ENCODE measurements at regions not wholly inside any gene's neighbourhood (a gene's known extent, or its start where the extent isn't known, plus 50 kb on each side); places are given as distances from the start of the nearest gene placed in this dataset.

DNA sequence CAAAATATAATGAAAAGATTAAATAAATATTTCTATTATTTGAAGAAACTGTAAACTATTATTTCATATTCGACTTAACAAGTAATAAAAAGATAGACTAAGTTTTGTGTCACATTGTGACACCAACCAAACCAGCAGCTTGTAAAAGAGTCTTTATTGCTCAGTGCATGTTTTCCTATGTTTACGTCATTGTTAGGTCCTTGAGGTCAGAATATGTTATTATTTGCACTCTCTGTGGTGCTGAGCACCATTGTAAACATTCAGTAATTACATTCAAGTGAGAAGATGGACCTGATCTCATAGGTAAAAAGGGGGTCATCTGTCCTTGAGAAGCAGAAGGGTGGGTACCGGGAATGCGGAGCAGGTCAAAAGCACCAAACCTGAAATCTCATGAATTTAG is 1999.1 kb upstream of the CELF4 start:
- in situ Hi-C loops (cut with MboI; ENCODE audit: low pct_ligation_motif_present in 1 of 4, low pct_unique_long_range_greater_than_20kb in 1 of 4, low sequenced_read_pairs in 3 of 4), result no loop called here
- no peaks in the 10 kb centered on the region for H3K36me3 ChIP-seq
- TF ChIP-seq CTCF (IDR thresholded peaks at IDR 0.05) (no peak), POLR2AphosphoS5 (IDR thresholded peaks at IDR 0.05) (no peak), POLR2A (IDR thresholded peaks at IDR 0.05) (no peak), EP300 (IDR thresholded peaks at IDR 0.05; ENCODE audit: low read depth) (no peak)
- no peaks in the 10 kb centered on the region for H3K9me3 ChIP-seq
- no peak overlapping the region for H3K27ac ChIP-seq
- no peaks in the 10 kb centered on the region for H3K27me3 ChIP-seq
- H3K4me1 ChIP-seq, result no peaks in the 10 kb centered on the region
- 77 to 80% methylated on average over 4 of the region's 4 CpGs for WGBS, 2 donors (ENCODE audit: low coverage in 1 of 2)
- no peak for DNase-seq
- intact Hi-C loops (cut with DNase I; ENCODE audit: low total_unique reads), result no loop called here
- H3K4me3 ChIP-seq, result no peak overlapping the region

DNA sequence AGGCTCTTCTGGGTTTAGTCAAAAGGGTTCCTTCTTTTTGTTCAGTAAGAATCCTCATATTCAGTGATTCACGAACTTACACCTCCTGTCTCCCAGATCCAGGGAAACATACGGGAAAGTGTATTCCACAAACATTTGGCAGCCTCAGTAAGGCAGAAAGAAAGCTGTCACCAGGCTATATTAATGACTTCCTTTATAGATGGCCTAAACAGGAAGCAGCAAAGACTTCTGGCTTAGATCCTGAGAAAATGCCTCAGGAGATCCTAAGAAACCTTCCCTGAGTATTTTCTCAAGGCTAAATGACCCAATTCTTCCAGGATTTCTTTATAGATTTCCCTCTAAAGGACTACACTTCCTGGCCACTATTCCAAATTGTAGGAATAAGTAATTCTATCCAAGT is 1995.5 kb upstream of the CELF4 start:
- no peaks in the 10 kb centered on the region for H3K9me3 ChIP-seq
- in situ Hi-C loops (cut with MboI; ENCODE audit: low pct_ligation_motif_present in 1 of 4, low pct_unique_long_range_greater_than_20kb in 1 of 4, low sequenced_read_pairs in 3 of 4), result no loop called here
- WGBS, 2 donors (ENCODE audit: low coverage in 1 of 2), result 35 to 64% methylated on average over 2 of the region's 2 CpGs

GRCh38 chr18:39558658-39559057 is 1993.1 kb upstream of the CELF4 start:
- Histone ChIP-seq H3K9me3 (no peaks in the 10 kb centered on the region), H3K4me3 (no peak overlapping the region), H3K4me1 (no peaks in the 10 kb centered on the region), H3K27me3 (no peaks in the 10 kb centered on the region), H3K36me3 (no peaks in the 10 kb centered on the region), H3K27ac (no peak overlapping the region)
- TF ChIP-seq POLR2A (IDR thresholded peaks at IDR 0.05), result no peak
- no peak for TF ChIP-seq EP300 (IDR thresholded peaks at IDR 0.05; ENCODE audit: low read depth)
- TF ChIP-seq POLR2AphosphoS5 (IDR thresholded peaks at IDR 0.05), result no peak
- TF ChIP-seq CTCF (IDR thresholded peaks at IDR 0.05), result no peak
- in situ Hi-C loops (cut with MboI; ENCODE audit: low pct_ligation_motif_present in 1 of 4, low pct_unique_long_range_greater_than_20kb in 1 of 4, low sequenced_read_pairs in 3 of 4), result no loop called here
- intact Hi-C loops (cut with DNase I; ENCODE audit: low total_unique reads), result no loop called here
- no peak for DNase-seq

More for the DNA sequence above, 1995.5 kb upstream of the CELF4 start:
- H3K27ac ChIP-seq, result no peak overlapping the region
- TF ChIP-seq EP300 (IDR thresholded peaks at IDR 0.05; ENCODE audit: low read depth) (no peak), POLR2AphosphoS5 (IDR thresholded peaks at IDR 0.05) (no peak), CTCF (IDR thresholded peaks at IDR 0.05) (no peak)
- no peaks in the 10 kb centered on the region for H3K27me3 ChIP-seq
- H3K36me3 ChIP-seq, result no peaks in the 10 kb centered on the region
- no peak overlapping the region for H3K4me3 ChIP-seq
- intact Hi-C loops (cut with DNase I; ENCODE audit: low total_unique reads), result no loop called here
- H3K4me1 ChIP-seq, result no peaks in the 10 kb centered on the region
- DNase-seq, result no peak

DNA sequence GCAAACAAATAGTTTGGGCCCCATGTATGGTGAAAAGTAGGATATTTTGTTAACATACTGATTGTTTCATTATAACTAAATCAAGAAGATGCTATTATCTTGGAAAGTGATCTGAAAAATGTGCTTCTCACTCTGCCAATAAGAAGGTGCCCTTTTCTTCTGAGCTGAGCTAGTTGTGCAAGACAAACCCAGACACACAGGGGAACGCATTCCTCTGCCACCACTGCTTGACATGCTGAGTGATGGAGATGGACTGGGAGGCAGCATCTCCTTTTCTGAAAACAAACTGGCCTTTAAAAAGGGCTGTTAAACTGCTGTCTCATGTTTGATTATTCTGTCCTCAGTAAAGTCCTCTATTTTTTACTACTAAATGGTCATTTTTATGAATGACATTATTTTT is 1989.9 kb upstream of the CELF4 start:
- 50 to 81% methylated on average over 1 of the region's 1 CpG for WGBS, 2 donors (ENCODE audit: low coverage in 1 of 2)
- in situ Hi-C loops (cut with MboI; ENCODE audit: low pct_ligation_motif_present in 1 of 4, low pct_unique_long_range_greater_than_20kb in 1 of 4, low sequenced_read_pairs in 3 of 4), result no loop called here

More for the DNA sequence above, 1989.9 kb upstream of the CELF4 start:
- no peak for DNase-seq
- Histone ChIP-seq H3K4me1 (no peaks in the 10 kb centered on the region), H3K4me3 (no peak overlapping the region), H3K9me3 (no peaks in the 10 kb centered on the region), H3K36me3 (no peaks in the 10 kb centered on the region), H3K27ac (no peak overlapping the region), H3K27me3 (no peaks in the 10 kb centered on the region)
- intact Hi-C loops (cut with DNase I; ENCODE audit: low total_unique reads), result no loop called here
- TF ChIP-seq POLR2A (IDR thresholded peaks at IDR 0.05), result no peak
- TF ChIP-seq POLR2AphosphoS5 (IDR thresholded peaks at IDR 0.05), result no peak
- no peak for TF ChIP-seq EP300 (IDR thresholded peaks at IDR 0.05; ENCODE audit: low read depth)
- no peak for TF ChIP-seq CTCF (IDR thresholded peaks at IDR 0.05)
